NB4 (cell line): ENCODE measurements at regions not wholly inside any gene's neighbourhood (a gene's known extent, or its start where the extent isn't known, plus 50 kb on each side); places are given as distances from the start of the nearest gene placed in this dataset.

Source experiments
- MYC ChIP-seq: IDR thresholded peaks from 2 replicates; pipeline ENCODE4 v1.6.1; 2011; ENCODE audit warnings: low read depth, low read length
- POLR2A ChIP-seq: IDR thresholded peaks from 2 replicates; pipeline ENCODE4 v1.6.1; 2011; ENCODE audit warnings: mild to moderate bottlenecking; ENCODE audit not compliant: insufficient read length; ENCODE audit errors: extremely low read depth
- TF ChIP-seq, protein P1 (sequence below): IDR thresholded peaks from one replicate; pipeline ENCODE4 v1.5.1; 2012; ENCODE audit warnings: low read depth, low read length
- TF ChIP-seq, protein P2 (sequence below): IDR thresholded peaks from 2 replicates; pipeline ENCODE4 v1.6.1; 2011; ENCODE audit warnings: low read depth, low read length

DNA sequence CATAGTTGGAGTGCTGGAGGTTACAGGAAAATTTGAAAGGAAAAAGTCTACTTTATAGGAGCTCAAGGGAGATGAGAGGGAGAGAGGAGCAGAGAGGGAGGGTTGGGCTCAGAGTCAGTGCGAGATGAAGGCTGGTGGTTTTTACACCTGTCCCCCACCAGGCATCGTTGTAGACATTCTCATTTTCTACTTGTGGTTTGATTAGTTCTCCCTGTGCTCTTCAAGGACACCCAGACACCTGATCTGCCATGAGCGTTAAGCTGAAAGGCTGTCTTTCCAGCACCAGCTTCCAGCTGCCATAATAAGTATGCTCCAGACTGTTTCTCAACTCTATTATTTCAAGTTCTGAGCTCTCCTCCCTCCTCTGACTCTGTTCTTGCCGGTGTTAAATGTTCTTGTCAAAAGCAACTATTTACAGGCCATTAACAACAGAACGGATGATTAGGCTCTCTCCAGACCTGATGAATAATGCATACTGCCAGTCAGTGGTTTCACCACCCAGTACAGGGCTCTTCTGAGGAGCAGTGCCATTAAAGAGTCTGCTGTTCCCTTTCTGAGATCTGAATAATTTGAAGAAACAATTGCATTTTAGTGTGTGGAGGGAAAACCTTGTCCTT lies 514.6 kb upstream of the MCTP2 start:
- TF ChIP-seq POLR2A (no peak), MYC (no peak)
- TF ChIP-seq, protein P1, sequence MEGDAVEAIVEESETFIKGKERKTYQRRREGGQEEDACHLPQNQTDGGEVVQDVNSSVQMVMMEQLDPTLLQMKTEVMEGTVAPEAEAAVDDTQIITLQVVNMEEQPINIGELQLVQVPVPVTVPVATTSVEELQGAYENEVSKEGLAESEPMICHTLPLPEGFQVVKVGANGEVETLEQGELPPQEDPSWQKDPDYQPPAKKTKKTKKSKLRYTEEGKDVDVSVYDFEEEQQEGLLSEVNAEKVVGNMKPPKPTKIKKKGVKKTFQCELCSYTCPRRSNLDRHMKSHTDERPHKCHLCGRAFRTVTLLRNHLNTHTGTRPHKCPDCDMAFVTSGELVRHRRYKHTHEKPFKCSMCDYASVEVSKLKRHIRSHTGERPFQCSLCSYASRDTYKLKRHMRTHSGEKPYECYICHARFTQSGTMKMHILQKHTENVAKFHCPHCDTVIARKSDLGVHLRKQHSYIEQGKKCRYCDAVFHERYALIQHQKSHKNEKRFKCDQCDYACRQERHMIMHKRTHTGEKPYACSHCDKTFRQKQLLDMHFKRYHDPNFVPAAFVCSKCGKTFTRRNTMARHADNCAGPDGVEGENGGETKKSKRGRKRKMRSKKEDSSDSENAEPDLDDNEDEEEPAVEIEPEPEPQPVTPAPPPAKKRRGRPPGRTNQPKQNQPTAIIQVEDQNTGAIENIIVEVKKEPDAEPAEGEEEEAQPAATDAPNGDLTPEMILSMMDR: no peak
- TF ChIP-seq, protein P2, sequence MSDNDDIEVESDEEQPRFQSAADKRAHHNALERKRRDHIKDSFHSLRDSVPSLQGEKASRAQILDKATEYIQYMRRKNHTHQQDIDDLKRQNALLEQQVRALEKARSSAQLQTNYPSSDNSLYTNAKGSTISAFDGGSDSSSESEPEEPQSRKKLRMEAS: no peak
